SU-DHL-6 (cell line): ENCODE measurements at regions not wholly inside any gene's neighbourhood (a gene's known extent, or its start where the extent isn't known, plus 50 kb on each side); places are given as distances from the start of the nearest gene placed in this dataset.

Experiments
- H2AFZ ChIP-seq: fragments of 200-600 bp; sonication (generic); 2 replicates; pipeline ENCODE4 v1.6.1; 2014; ENCODE audit warnings: low read depth, mild to moderate bottlenecking, moderate library complexity, mixed read lengths, antibody characterized with exemption, low read length; ENCODE audit not compliant: severe bottlenecking
- H3F3A ChIP-seq: fragments of 200-600 bp; shearing (Covaris generic); 2 replicates; pipeline ENCODE4 v1.6.0; 2016; ENCODE audit warnings: antibody characterized with exemption, mild to moderate bottlenecking; ENCODE audit not compliant: insufficient read depth
- H3K27ac ChIP-seq: fragments of 200-600 bp; sonication (generic); 2 replicates; pipeline ENCODE4 v1.5.1; 2016; ENCODE audit warnings: low read depth, mild to moderate bottlenecking, low read length, moderate library complexity, mixed read lengths
- H3K27me3 ChIP-seq: fragments of 200-600 bp; sonication (generic), shearing (Covaris generic); 2 replicates; pipeline ENCODE4 v1.6.0; 2014; ENCODE audit warnings: mild to moderate bottlenecking, low read length
- H3K36me3 ChIP-seq: fragments of 200-600 bp; sonication (generic); 2 replicates; pipeline ENCODE4 v1.6.1; 2014; ENCODE audit warnings: mild to moderate bottlenecking, low read length, mixed read lengths
- H3K4me2 ChIP-seq: fragments of 300-600, 200-600 bp; shearing (Covaris generic), sonication (generic); 2 replicates; pipeline ENCODE4 v1.6.0; 2014; ENCODE audit warnings: low read length, low read depth, mild to moderate bottlenecking; ENCODE audit not compliant: poor library complexity, severe bottlenecking
- H3K4me3 ChIP-seq: fragments of 200-600 bp; sonication (generic); 2 replicates; pipeline ENCODE4 v1.5.1; 2014; ENCODE audit warnings: antibody characterized with exemption, low read length, mild to moderate bottlenecking, mixed read lengths; ENCODE audit not compliant: insufficient read depth, poor library complexity, severe bottlenecking
- H3K79me2 ChIP-seq: fragments of 200-600 bp; sonication (generic); 2 replicates; pipeline ENCODE4 v1.6.1; 2014; ENCODE audit warnings: mild to moderate bottlenecking, low read length, moderate library complexity; ENCODE audit not compliant: insufficient read depth
- H3K9ac ChIP-seq: fragments of 200-600 bp; sonication (generic); 2 replicates; pipeline ENCODE4 v1.7.0; 2014; ENCODE audit warnings: mild to moderate bottlenecking, low read length
- H3K9me2 ChIP-seq: fragments of 200-600 bp; sonication (generic); replicated peaks from 2 replicates; pipeline ENCODE4 v1.6.1; 2014; ENCODE audit warnings: low read length; ENCODE audit not compliant: insufficient read depth
- H3K9me3 ChIP-seq: fragments of 200-600 bp; sonication (generic); 2 replicates; pipeline ENCODE4 v1.6.1; 2014; ENCODE audit warnings: low read length, mixed read lengths; ENCODE audit not compliant: insufficient read depth
- H4K20me1 ChIP-seq: fragments of 200-600 bp; sonication (generic); 2 replicates; pipeline ENCODE4 v1.6.1; 2014; ENCODE audit warnings: low read depth, mild to moderate bottlenecking, antibody characterized with exemption, low read length, moderate library complexity, mixed read lengths
- CTCF ChIP-seq: fragments of 200-600 bp; sonication (generic); IDR thresholded peaks from one replicate; pipeline ENCODE4 v1.5.1; 2017; ENCODE audit warnings: antibody characterized with exemption, mild to moderate bottlenecking, low read length, moderate library complexity; ENCODE audit not compliant: insufficient read depth, poor library complexity, severe bottlenecking
- EZH2phosphoT487 ChIP-seq: fragments of 200-600 bp; sonication (generic), shearing (Covaris generic); conservative IDR thresholded peaks from 2 replicates; pipeline ENCODE4 v1.6.1; 2018; ENCODE audit warnings: mild to moderate bottlenecking, antibody characterized with exemption, low read length, moderate library complexity, mixed read lengths

- no peaks in the 10 kb centered on the region for H3K9me3 ChIP-seq
- H3F3A ChIP-seq: no peaks in the 10 kb centered on the region
- no peaks in the 10 kb centered on the region for H3K79me2 ChIP-seq
- no peak overlapping the region for H3K9ac ChIP-seq
- H3K4me2 ChIP-seq: no peak overlapping the region
- no peaks in the 10 kb centered on the region for H3K9me2 ChIP-seq
- no peaks in the 10 kb centered on the region for H3K27me3 ChIP-seq
- no peak overlapping the region for H3K4me3 ChIP-seq
- H3K27ac ChIP-seq: no peak overlapping the region
- no peak for TF ChIP-seq CTCF
- no peak for TF ChIP-seq EZH2phosphoT487
- H3K36me3 ChIP-seq: no peaks in the 10 kb centered on the region
- H2AFZ ChIP-seq: no peak overlapping the region
- H4K20me1 ChIP-seq: no peaks in the 10 kb centered on the region
Observed at GRCh38 chr1:30258876-30259275, 464.5 kb downstream of the MATN1 start.

GRCh38 chr1:30258471-30258870 lies 464.9 kb downstream of the MATN1 start:
- Histone ChIP-seq H2AFZ (no peak overlapping the region), H3K4me2 (no peak overlapping the region), H3K9ac (no peak overlapping the region), H4K20me1 (no peaks in the 10 kb centered on the region), H3F3A (no peaks in the 10 kb centered on the region), H3K27me3 (no peaks in the 10 kb centered on the region), H3K27ac (no peak overlapping the region), H3K9me3 (no peaks in the 10 kb centered on the region), H3K36me3 (no peaks in the 10 kb centered on the region), H3K4me3 (no peak overlapping the region), H3K79me2 (no peaks in the 10 kb centered on the region), H3K9me2 (no peaks in the 10 kb centered on the region)
- no peak for TF ChIP-seq CTCF
- no peak for TF ChIP-seq EZH2phosphoT487

- no peaks in the 10 kb centered on the region for H3K36me3 ChIP-seq
- no peak overlapping the region for H2AFZ ChIP-seq
- H3K27ac ChIP-seq: no peak overlapping the region
- H3K9ac ChIP-seq: no peak overlapping the region
- no peaks in the 10 kb centered on the region for H3K9me2 ChIP-seq
- no peaks in the 10 kb centered on the region for H3K9me3 ChIP-seq
- no peak overlapping the region for H3K4me2 ChIP-seq
- no peaks in the 10 kb centered on the region for H4K20me1 ChIP-seq
- H3F3A ChIP-seq: no peaks in the 10 kb centered on the region
- H3K27me3 ChIP-seq: no peaks in the 10 kb centered on the region
- no peak for TF ChIP-seq CTCF
- TF ChIP-seq EZH2phosphoT487: no peak
- H3K4me3 ChIP-seq: no peak overlapping the region
- H3K79me2 ChIP-seq: no peaks in the 10 kb centered on the region
Observed at GRCh38 chr1:30257742-30258380, 465.5 kb downstream of the MATN1 start.
